ENCODE measurements at regions not wholly inside any gene's neighbourhood (a gene's known extent, or its start where the extent isn't known, plus 50 kb on each side); places are given as distances from the start of the nearest gene placed in this dataset.

GRCh38 chr1:96510391-96510790 lies 211.2 kb upstream of the PTBP2 start:
- TF ChIP-seq CTCF (IDR thresholded peaks at IDR 0.05) (no peak), POLR2A (IDR thresholded peaks at IDR 0.05) (no peak), EP300 (IDR thresholded peaks at IDR 0.05) (no peak)

Measured in upper lobe of left lung (tissue), 4 donors.